Testis (tissue), 2 donors: ENCODE measurements at regions not wholly inside any gene's neighbourhood (a gene's known extent, or its start where the extent isn't known, plus 50 kb on each side); places are given as distances from the start of the nearest gene placed in this dataset.

Source experiments
- CTCF ChIP-seq, 3 experiments: fragments of 450-650 bp in 2 of 3; fragments of 200-600 bp in 1 of 3; sonication (generic) in 1 of 3; IDR thresholded peaks; one replicate each; pipeline ENCODE4 v1.5.1; 2016 to 2019; ENCODE audit warnings: antibody characterized with exemption in 3 of 3, mild to moderate bottlenecking in 2 of 3, moderate library complexity in 1 of 3
- POLR2A ChIP-seq: fragments of 450-650 bp; IDR thresholded peaks from one replicate; pipeline ENCODE4 v1.6.1; 2017; ENCODE audit warnings: antibody characterized with exemption, mild to moderate bottlenecking, moderate library complexity

DNA sequence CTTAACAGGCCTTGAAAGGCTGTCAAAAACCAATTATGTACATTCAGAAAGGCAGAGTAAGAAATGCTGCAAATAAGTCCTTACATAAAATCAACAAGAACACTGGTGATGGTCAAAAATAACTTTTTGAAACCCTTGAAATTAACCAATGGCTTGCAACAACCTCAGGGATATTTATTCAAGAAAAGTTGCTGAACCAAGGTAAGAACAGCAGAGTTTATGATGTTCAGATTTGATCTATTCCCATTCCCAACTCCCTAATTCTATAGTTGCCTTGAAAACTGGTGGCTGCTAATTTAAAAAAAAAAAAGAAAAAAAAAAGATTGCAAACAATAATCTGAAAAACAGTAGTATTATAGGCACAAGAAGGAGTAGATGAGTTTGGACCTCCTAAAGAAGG is 109.8 kb upstream of the UFM1 start:
- TF ChIP-seq CTCF (IDR thresholded peaks at IDR 0.05), result no peak
- TF ChIP-seq POLR2A, result no peak
